Tibial nerve (tissue), 3 donors: ENCODE measurements at regions not wholly inside any gene's neighbourhood (a gene's known extent, or its start where the extent isn't known, plus 50 kb on each side); places are given as distances from the start of the nearest gene placed in this dataset.

ENCODE experiments used
- CTCF ChIP-seq, 5 experiments: fragments of 200-600 bp in 3 of 5; fragments of 450-650 bp in 2 of 5; sonication (generic) in 3 of 5; IDR thresholded peaks; one replicate each; pipeline ENCODE4 v1.5.1; 2016 to 2019; ENCODE audit warnings: antibody characterized with exemption in 5 of 5, mild to moderate bottlenecking in 3 of 5, moderate library complexity in 2 of 5
- POLR2A ChIP-seq, 2 donors: fragments of 450-650 bp; IDR thresholded peaks; one replicate each; pipeline ENCODE4 v1.6.1; 2017; ENCODE audit warnings: antibody characterized with exemption in 2 of 2, mild to moderate bottlenecking in 2 of 2, moderate library complexity in 2 of 2

GRCh38 chr2:88925770-88926462 is 234.4 kb downstream of the RPIA start:
- no peak for TF ChIP-seq CTCF (IDR thresholded peaks at IDR 0.05)
- TF ChIP-seq POLR2A (IDR thresholded peaks at IDR 0.05): no peak
